Fibroblast of lung (primary cell): ENCODE measurements at regions not wholly inside any gene's neighbourhood (a gene's known extent, or its start where the extent isn't known, plus 50 kb on each side); places are given as distances from the start of the nearest gene placed in this dataset.

Experiments used
- CTCF ChIP-seq, 2 donors: IDR thresholded peaks in 1 of 2; conservative IDR thresholded peaks in 1 of 2; 1 replicate in 1 of 2; 2 replicates in 1 of 2; pipeline ENCODE4 v1.5.1; 2011 to 2012; ENCODE audit warnings: low read length in 2 of 2, control low read depth in 1 of 2, inconsistent platforms in 1 of 2, low read depth in 1 of 2, mild to moderate bottlenecking in 1 of 2
- EZH2 ChIP-seq: IDR thresholded peaks from 2 replicates; pipeline ENCODE4 v1.5.1; 2012; ENCODE audit warnings: low read length, control low read depth, mild to moderate bottlenecking; ENCODE audit errors: missing control alignments

GRCh38 chrX:9383655-9384054 lies 81.2 kb upstream of the TBL1X start:
- TF ChIP-seq EZH2 (no peak), CTCF (conservative IDR thresholded peaks at IDR 0.05 in 1 of 2, IDR thresholded peaks at IDR 0.05 in 1 of 2; ENCODE audit: low read depth in 1 of 2, low read length in 2 of 2) (no peak)
